ENCODE measurements at regions not wholly inside any gene's neighbourhood (a gene's known extent, or its start where the extent isn't known, plus 50 kb on each side); places are given as distances from the start of the nearest gene placed in this dataset.

GRCh38 chr12:9392842-9393241 lies 184.6 kb upstream of the PZP start:
- no peak for TF ChIP-seq CTCF (IDR thresholded peaks at IDR 0.05)
- intact Hi-C loops (cut with DNase I): no loop called here
- H3K27ac ChIP-seq: no peak overlapping the region
- no peak overlapping the region for H3K4me3 ChIP-seq
- no peaks in the 10 kb centered on the region for H3K4me1 ChIP-seq
- no peaks in the 10 kb centered on the region for H3K9me3 ChIP-seq
- H3K36me3 ChIP-seq: no peaks in the 10 kb centered on the region
- no peaks in the 10 kb centered on the region for H3K27me3 ChIP-seq (ENCODE audit: low read depth)
- DNase-seq: no peak
- ATAC-seq: no peak

- no peak for ATAC-seq
- H3K4me3 ChIP-seq: no peak overlapping the region
- H3K27ac ChIP-seq: no peak overlapping the region
- intact Hi-C loops (cut with DNase I): no loop called here
- no peak for DNase-seq
- no peaks in the 10 kb centered on the region for H3K9me3 ChIP-seq
- no peaks in the 10 kb centered on the region for H3K36me3 ChIP-seq
- no peak for TF ChIP-seq CTCF (IDR thresholded peaks at IDR 0.05)
- no peaks in the 10 kb centered on the region for H3K27me3 ChIP-seq (ENCODE audit: low read depth)
- no peaks in the 10 kb centered on the region for H3K4me1 ChIP-seq
These were observed 183.6 kb upstream of the PZP start for GRCh38 chr12:9391815-9392214.

GRCh38 chr12:9390761-9391160 lies 182.6 kb upstream of the PZP start:
- H3K36me3 ChIP-seq: no peaks in the 10 kb centered on the region

GRCh38 chr12:9389796-9390195 lies 181.6 kb upstream of the PZP start:
- TF ChIP-seq CTCF (IDR thresholded peaks at IDR 0.05): no peak
- no peaks in the 10 kb centered on the region for H3K27me3 ChIP-seq (ENCODE audit: low read depth)
- H3K27ac ChIP-seq: no peak overlapping the region
- no peaks in the 10 kb centered on the region for H3K9me3 ChIP-seq
- no peaks in the 10 kb centered on the region for H3K36me3 ChIP-seq
- no peaks in the 10 kb centered on the region for H3K4me1 ChIP-seq
- ATAC-seq (no peak), DNase-seq (no peak)
- H3K4me3 ChIP-seq: no peak overlapping the region
- intact Hi-C loops (cut with DNase I): no loop called here

More at GRCh38 chr12:9390761-9391160, 182.6 kb upstream of the PZP start:
- ATAC-seq: no peak
- no peak for DNase-seq
- H3K4me1 ChIP-seq: no peaks in the 10 kb centered on the region
- H3K27me3 ChIP-seq (ENCODE audit: low read depth): no peaks in the 10 kb centered on the region
- no peak overlapping the region for H3K4me3 ChIP-seq
- no peaks in the 10 kb centered on the region for H3K9me3 ChIP-seq
- H3K27ac ChIP-seq: no peak overlapping the region
- intact Hi-C loops (cut with DNase I): no loop called here
- no peak for TF ChIP-seq CTCF (IDR thresholded peaks at IDR 0.05)

GRCh38 chr12:9388379-9388778 lies 180.2 kb upstream of the PZP start:
- Histone ChIP-seq H3K27me3 (ENCODE audit: low read depth) (no peaks in the 10 kb centered on the region), H3K36me3 (no peaks in the 10 kb centered on the region), H3K4me1 (no peaks in the 10 kb centered on the region), H3K4me3 (no peak overlapping the region), H3K27ac (no peak overlapping the region), H3K9me3 (no peaks in the 10 kb centered on the region)
- TF ChIP-seq CTCF (IDR thresholded peaks at IDR 0.05): no peak
- intact Hi-C loops (cut with DNase I): no loop called here
- no peak for DNase-seq
- ATAC-seq: no peak

- intact Hi-C loops (cut with DNase I): no loop called here
- no peaks in the 10 kb centered on the region for H3K27me3 ChIP-seq (ENCODE audit: low read depth)
- ATAC-seq: no peak
- no peak for DNase-seq
- H3K9me3 ChIP-seq: no peaks in the 10 kb centered on the region
- H3K36me3 ChIP-seq: no peaks in the 10 kb centered on the region
- no peak for TF ChIP-seq CTCF (IDR thresholded peaks at IDR 0.05)
- H3K4me1 ChIP-seq: no peaks in the 10 kb centered on the region
- no peak overlapping the region for H3K4me3 ChIP-seq
- no peak overlapping the region for H3K27ac ChIP-seq
These were observed 179.3 kb upstream of the PZP start for GRCh38 chr12:9387450-9387849.

All from lower lobe of right lung (tissue), 2 donors.